Colonic mucosa (tissue), 4 donors: ENCODE measurements at regions not wholly inside any gene's neighbourhood (a gene's known extent, or its start where the extent isn't known, plus 50 kb on each side); places are given as distances from the start of the nearest gene placed in this dataset.

ENCODE experiments used
- DNase-seq: peaks from one replicate; pipeline ENCODE4 v3.0.0-alpha.2; 2020
- H3K27ac ChIP-seq: fragments of 200-600 bp; one replicate; pipeline ENCODE4 v1.8.0; 2021
- H3K27me3 ChIP-seq: fragments of 200-600 bp; one replicate; pipeline ENCODE4 v1.8.0; 2021
- H3K36me3 ChIP-seq: fragments of 200-600 bp; one replicate; pipeline ENCODE4 v1.8.0; 2021
- H3K4me1 ChIP-seq: fragments of 200-600 bp; one replicate; pipeline ENCODE4 v1.8.0; 2021; ENCODE audit warnings: mild to moderate bottlenecking
- H3K4me3 ChIP-seq: fragments of 200-600 bp; one replicate; pipeline ENCODE4 v1.8.0; 2021
- H3K9ac ChIP-seq, 2 donors: one replicate each; pipeline ENCODE4 v1.7.0; 2013; ENCODE audit warnings: control low read depth in 2 of 2, low read depth in 2 of 2, low read length in 2 of 2
- H3K9me3 ChIP-seq: fragments of 200-600 bp; one replicate; pipeline ENCODE4 v1.8.0; 2021
- CTCF ChIP-seq: fragments of 200-600 bp; IDR thresholded peaks from one replicate; pipeline ENCODE4 v1.8.0; 2022; ENCODE audit warnings: antibody characterized with exemption, mild to moderate bottlenecking
- intact Hi-C: fragments of 100-400 bp; cut with DNase I; formaldehyde crosslinking; loops from one replicate; pipeline ENCODE4 v1.14.1; 2022
- donor health status: healthy.
- donor health status: DM: no; HTN: no; CAD: no.
- donor health status: DM: no; HTN: no; CAD: no.

DNA sequence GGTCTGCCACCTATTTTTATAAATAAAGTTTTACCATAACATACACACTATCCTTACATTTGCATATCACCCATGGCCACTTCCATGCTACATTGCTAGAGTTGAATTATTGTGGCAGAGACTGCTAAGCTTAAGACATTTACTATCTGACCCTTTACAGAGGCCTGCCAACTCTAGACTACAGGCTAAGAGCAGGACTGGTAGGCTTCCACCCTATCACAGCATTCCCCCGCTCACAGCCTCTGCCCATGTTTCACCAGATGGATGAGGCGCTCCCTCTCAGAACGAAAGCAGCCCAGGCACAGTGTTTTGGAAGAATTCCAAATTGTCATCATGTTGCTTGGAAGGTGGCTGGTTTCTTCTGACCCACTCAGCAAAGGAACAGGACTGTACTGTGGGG, 91.7 kb upstream of the SLC35G4 start:
- no peaks in the 10 kb centered on the region for H3K9me3 ChIP-seq
- intact Hi-C loops, result no loop called here
- H3K27me3 ChIP-seq, result no peaks in the 10 kb centered on the region
- H3K4me1 ChIP-seq, result no peaks in the 10 kb centered on the region
- no peak for DNase-seq
- H3K4me3 ChIP-seq, result no peak overlapping the region
- TF ChIP-seq CTCF, result no peak
- no peaks in the 10 kb centered on the region for H3K36me3 ChIP-seq
- no peak overlapping the region for H3K27ac ChIP-seq
- no peak overlapping the region for H3K9ac ChIP-seq

GRCh38 chr18:11516751-11517503, 92.5 kb upstream of the SLC35G4 start:
- TF ChIP-seq CTCF, result no peak
- Histone ChIP-seq H3K4me1 (no peaks in the 10 kb centered on the region), H3K27me3 (no peaks in the 10 kb centered on the region), H3K27ac (no peak overlapping the region), H3K9ac (no peak overlapping the region), H3K4me3 (no peak overlapping the region), H3K36me3 (no peaks in the 10 kb centered on the region), H3K9me3 (no peaks in the 10 kb centered on the region)
- intact Hi-C loops, result no loop called here
- DNase-seq, result no peak

GRCh38 chr18:11514267-11514666, 95.1 kb upstream of the SLC35G4 start:
- Histone ChIP-seq H3K4me3 (no peak overlapping the region), H3K36me3 (no peaks in the 10 kb centered on the region), H3K9me3 (no peaks in the 10 kb centered on the region), H3K27ac (no peak overlapping the region), H3K27me3 (no peaks in the 10 kb centered on the region), H3K9ac (no peak overlapping the region), H3K4me1 (no peaks in the 10 kb centered on the region)
- DNase-seq, result no peak
- no peak for TF ChIP-seq CTCF
- intact Hi-C loops, result no loop called here

- Histone ChIP-seq H3K27me3 (no peaks in the 10 kb centered on the region), H3K4me3 (no peak overlapping the region), H3K36me3 (no peaks in the 10 kb centered on the region), H3K4me1 (no peaks in the 10 kb centered on the region), H3K27ac (no peak overlapping the region), H3K9me3 (no peaks in the 10 kb centered on the region), H3K9ac (no peak overlapping the region)
- intact Hi-C loops, result no loop called here
- DNase-seq, result no peak
- no peak for TF ChIP-seq CTCF
These were observed 97.0 kb upstream of the SLC35G4 start for GRCh38 chr18:11512096-11513025.

DNA sequence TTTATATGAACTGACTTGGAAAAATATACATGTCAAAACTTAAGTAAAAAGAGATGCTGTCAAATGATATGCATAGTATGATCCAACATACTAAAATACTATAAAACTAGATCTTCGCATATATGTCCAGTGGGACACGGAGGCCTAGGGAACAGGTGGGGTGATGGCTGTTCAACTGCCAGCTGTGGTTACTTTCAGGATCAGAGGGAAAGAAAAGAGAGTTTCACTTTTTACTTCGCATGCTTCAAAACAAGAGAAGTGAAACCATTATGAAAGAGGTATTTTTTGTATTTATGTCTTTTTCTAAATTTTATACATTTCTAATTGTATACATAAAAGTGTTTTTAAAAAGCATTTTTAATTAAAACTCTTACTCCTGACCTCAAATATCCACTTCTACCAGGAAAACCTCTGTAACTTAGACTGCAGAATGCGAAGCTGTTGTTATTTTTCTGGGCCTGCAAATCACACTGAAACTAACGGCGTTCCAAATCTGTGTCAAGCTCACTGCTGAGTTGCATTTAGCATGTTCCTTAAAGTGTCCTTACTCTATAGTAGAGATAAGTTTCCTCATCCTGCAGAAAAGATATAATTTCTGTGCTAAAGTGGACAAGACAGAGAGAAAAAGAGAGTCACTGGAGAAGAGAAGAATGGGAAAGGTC, 97.8 kb upstream of the SLC35G4 start:
- no peak for TF ChIP-seq CTCF
- H3K36me3 ChIP-seq, result no peaks in the 10 kb centered on the region
- no peak overlapping the region for H3K27ac ChIP-seq
- intact Hi-C loops, result no loop called here
- DNase-seq, result no peak
- no peaks in the 10 kb centered on the region for H3K4me1 ChIP-seq
- H3K9ac ChIP-seq, result no peak overlapping the region
- H3K27me3 ChIP-seq, result no peaks in the 10 kb centered on the region
- H3K4me3 ChIP-seq, result no peak overlapping the region
- H3K9me3 ChIP-seq, result no peaks in the 10 kb centered on the region
